Ovary (tissue), 7 donors: ENCODE measurements at regions not wholly inside any gene's neighbourhood (a gene's known extent, or its start where the extent isn't known, plus 50 kb on each side); places are given as distances from the start of the nearest gene placed in this dataset.

ENCODE experiments used
- DNase-seq, 5 donors: peaks; one replicate each; pipeline ENCODE4 v3.0.0-alpha.2; 2019 to 2020
- H3K27ac ChIP-seq, 2 donors: fragments of 200-600 bp; one replicate each; pipeline versions ENCODE4 v1.5.1 to v1.8.0; 2019 to 2022
- H3K27me3 ChIP-seq: fragments of 200-600 bp; one replicate; pipeline ENCODE4 v1.8.0; 2022
- H3K36me3 ChIP-seq: fragments of 200-600 bp; sonication (generic); one replicate; pipeline ENCODE4 v1.5.1; 2019
- H3K4me1 ChIP-seq: one replicate; pipeline ENCODE4 v1.8.1; 2013; ENCODE audit warnings: mild to moderate bottlenecking, moderate library complexity; ENCODE audit not compliant: insufficient read depth
- H3K4me3 ChIP-seq: fragments of 200-600 bp; sonication (generic); one replicate; pipeline ENCODE4 v1.5.1; 2017
- H3K9me3 ChIP-seq, 2 donors: fragments of 200-600 bp in 1 of 2; sonication (generic) in 1 of 2; one replicate each; pipeline versions ENCODE4 v1.5.1 to v1.8.1; 2013 to 2019; ENCODE audit warnings: mild to moderate bottlenecking in 1 of 2, moderate library complexity in 1 of 2
- CTCF ChIP-seq, 3 donors: fragments of 450-650 bp in 2 of 3; fragments of 200-600 bp in 1 of 3; IDR thresholded peaks; one replicate each; pipeline versions ENCODE4 v1.5.1 to v1.8.0; 2016 to 2022; ENCODE audit warnings: antibody characterized with exemption in 3 of 3, mild to moderate bottlenecking in 1 of 3
- EP300 ChIP-seq: sonication (generic); formaldehyde crosslinking; IDR thresholded peaks from one replicate; pipeline ENCODE4 v1.6.1; 2017; ENCODE audit warnings: antibody characterized with exemption
- POLR2A ChIP-seq: fragments of 450-650 bp; IDR thresholded peaks from one replicate; pipeline ENCODE4 v1.6.1; 2017; ENCODE audit warnings: antibody characterized with exemption, mild to moderate bottlenecking, moderate library complexity
- WGBS, 3 donors: extraction: QIAGEN DNeasy Blood & Tissue Kit in 1 of 3; methylation state at CpG; one replicate each; pipeline versions ENCODE4 v1.1.5 to v1.1.7; 2013 to 2017; 5-methylcytosine and 5-hydroxymethylcytosine counted together
- intact Hi-C, 4 donors: fragments of 100-400 bp; cut with DNase I; formaldehyde crosslinking; loops; one replicate each; pipeline versions ENCODE4 v1.11.0 to v1.15.1; 2022 to 2023
- donor health status: DM: no; HTN: no; CAD: no; lungs with moderate emphysema.
- donor health status: DM: no; HTN: no; CAD: no.
- donor health status: Bipolar disorder and iron deficiency.
- donor health status: DM: no; HTN: no; CAD: no.
- donor health status: DM: yes; HTN: yes; CAD: no.

GRCh38 chr20:50325651-50326050, 135.0 kb downstream of the CEBPB start:
- no peaks in the 10 kb centered on the region for H3K27me3 ChIP-seq
- 76 to 84% (median 81%) methylated on average over 3 of the region's 3 CpGs for WGBS, 3 donors
- peaks cover 5% of the 10 kb centered on the region for H3K4me1 ChIP-seq
- no peak for TF ChIP-seq EP300
- TF ChIP-seq CTCF (IDR thresholded peaks at IDR 0.05) = no peak
- no peak for TF ChIP-seq POLR2A
- no peaks in the 10 kb centered on the region for H3K9me3 ChIP-seq
- no peak overlapping the region for H3K27ac ChIP-seq
- intact Hi-C loops = no loop called here
- DNase-seq = no peak
- H3K36me3 ChIP-seq = no peaks in the 10 kb centered on the region
- H3K4me3 ChIP-seq = no peak overlapping the region

GRCh38 chr20:50327666-50328065, 137.0 kb downstream of the CEBPB start:
- no peak for DNase-seq
- TF ChIP-seq POLR2A = no peak
- TF ChIP-seq CTCF (IDR thresholded peaks at IDR 0.05) = no peak
- TF ChIP-seq EP300 = no peak
- Histone ChIP-seq H3K27me3 (no peaks in the 10 kb centered on the region), H3K4me1 (no peaks in the 10 kb centered on the region), H3K4me3 (no peak overlapping the region), H3K27ac (no peak overlapping the region), H3K9me3 (no peaks in the 10 kb centered on the region), H3K36me3 (no peaks in the 10 kb centered on the region)
- 68 to 72% (median 68%) methylated on average over 2 of the region's 2 CpGs for WGBS, 3 donors
- intact Hi-C loops = no loop called here

- no peak for TF ChIP-seq CTCF (IDR thresholded peaks at IDR 0.05)
- no peak for TF ChIP-seq EP300
- no peak for TF ChIP-seq POLR2A
- no peaks in the 10 kb centered on the region for H3K9me3 ChIP-seq
- peak in 1 of 5 donors; percentile 14 for DNase-seq
- H3K27ac ChIP-seq = no peak overlapping the region
- intact Hi-C loops = no loop called here
- H3K36me3 ChIP-seq = no peaks in the 10 kb centered on the region
- H3K4me1 ChIP-seq = no peaks in the 10 kb centered on the region
- no peak overlapping the region for H3K4me3 ChIP-seq
- WGBS, 3 donors = 48 to 67% (median 66%) methylated on average over 6 of the region's 6 CpGs
- no peaks in the 10 kb centered on the region for H3K27me3 ChIP-seq
Measured at GRCh38 chr20:50328222-50328979, 137.8 kb downstream of the CEBPB start.

GRCh38 chr20:50328996-50329898, 138.6 kb downstream of the CEBPB start:
- peaks cover 2% of the 10 kb centered on the region for H3K4me1 ChIP-seq
- no peak for DNase-seq
- 93 to 96% (median 94%) methylated on average over 4 of the region's 4 CpGs for whole genome bisulfite sequencing, 3 donors
- no peaks in the 10 kb centered on the region for H3K36me3 ChIP-seq
- no peaks in the 10 kb centered on the region for H3K27me3 ChIP-seq
- no peak overlapping the region for H3K27ac ChIP-seq
- H3K9me3 ChIP-seq = no peaks in the 10 kb centered on the region
- TF ChIP-seq CTCF (IDR thresholded peaks at IDR 0.05) (no peak), EP300 (no peak), POLR2A (no peak)
- intact Hi-C loops = no loop called here
- no peak overlapping the region for H3K4me3 ChIP-seq
